Tibial nerve (tissue), 4 donors: ENCODE measurements at regions not wholly inside any gene's neighbourhood (a gene's known extent, or its start where the extent isn't known, plus 50 kb on each side); places are given as distances from the start of the nearest gene placed in this dataset.

Experiments
- DNase-seq, 2 donors: peaks; one replicate each; pipeline ENCODE4 v3.0.0-alpha.2; 2019; ENCODE audit warnings: low spot score in 2 of 2
- H3K27ac ChIP-seq, 4 donors: fragments of 200-600 bp; sonication (generic) in 3 of 4; one replicate each; pipeline ENCODE4 v1.5.1; 2017 to 2019; ENCODE audit warnings: mild to moderate bottlenecking in 1 of 4
- H3K27me3 ChIP-seq, 2 donors: fragments of 200-600 bp; sonication (generic) in 1 of 2; one replicate each; pipeline versions ENCODE4 v1.5.1 to v1.6.0; 2017 to 2019
- H3K36me3 ChIP-seq, 3 donors: fragments of 200-600 bp; sonication (generic); one replicate each; pipeline ENCODE4 v1.5.1; 2018 to 2019
- H3K4me1 ChIP-seq, 4 donors: fragments of 200-600 bp; sonication (generic) in 3 of 4; one replicate each; pipeline ENCODE4 v1.5.1; 2017 to 2019
- H3K4me3 ChIP-seq, 4 donors: fragments of 200-600 bp; sonication (generic) in 3 of 4; one replicate each; pipeline ENCODE4 v1.5.1; 2017 to 2019; ENCODE audit warnings: mild to moderate bottlenecking in 1 of 4, moderate library complexity in 1 of 4
- H3K9me3 ChIP-seq, 4 donors: fragments of 200-600 bp; sonication (generic) in 3 of 4; one replicate each; pipeline ENCODE4 v1.5.1; 2017 to 2019
- CTCF ChIP-seq, 5 experiments: fragments of 200-600 bp in 3 of 5; fragments of 450-650 bp in 2 of 5; sonication (generic) in 3 of 5; IDR thresholded peaks; one replicate each; pipeline ENCODE4 v1.5.1; 2016 to 2019; ENCODE audit warnings: antibody characterized with exemption in 5 of 5, mild to moderate bottlenecking in 3 of 5, moderate library complexity in 2 of 5
- EP300 ChIP-seq, 2 donors: sonication (generic); formaldehyde crosslinking; IDR thresholded peaks; one replicate each; pipeline ENCODE4 v1.6.1; 2017; ENCODE audit warnings: antibody characterized with exemption in 2 of 2, mild to moderate bottlenecking in 1 of 2
- POLR2A ChIP-seq, 2 donors: fragments of 450-650 bp; IDR thresholded peaks; one replicate each; pipeline ENCODE4 v1.6.1; 2017; ENCODE audit warnings: antibody characterized with exemption in 2 of 2, mild to moderate bottlenecking in 2 of 2, moderate library complexity in 2 of 2
- WGBS, 2 donors: methylation state at CpG; one replicate each; pipeline ENCODE4 v1.1.5; 2018; 5-methylcytosine and 5-hydroxymethylcytosine counted together

- TF ChIP-seq POLR2A (IDR thresholded peaks at IDR 0.05) (no peak), EP300 (IDR thresholded peaks at IDR 0.05) (no peak), CTCF (IDR thresholded peaks at IDR 0.05) (no peak)
- 72 to 75% methylated on average over 5 of the region's 5 CpGs for WGBS, 2 donors
- no peaks in the 10 kb centered on the region for H3K4me1 ChIP-seq
- DNase-seq = no peak
- H3K27me3 ChIP-seq = no peaks in the 10 kb centered on the region
- H3K9me3 ChIP-seq = peaks cover 0 to 7% (median 0%) of the 10 kb centered on the region in 4 donors
- no peaks in the 10 kb centered on the region for H3K36me3 ChIP-seq
- no peak overlapping the region for H3K27ac ChIP-seq
- no peak overlapping the region for H3K4me3 ChIP-seq
Observed at GRCh38 chr18:67273288-67273687, 243.2 kb downstream of the DSEL start.

- no peaks in the 10 kb centered on the region for H3K36me3 ChIP-seq
- WGBS, 2 donors = 80 to 95% methylated on average over 2 of the region's 2 CpGs
- H3K27me3 ChIP-seq = no peaks in the 10 kb centered on the region
- TF ChIP-seq CTCF (IDR thresholded peaks at IDR 0.05) (no peak), POLR2A (IDR thresholded peaks at IDR 0.05) (no peak), EP300 (IDR thresholded peaks at IDR 0.05) (no peak)
- peaks cover 0 to 23% (median 8%) of the 10 kb centered on the region in 4 donors for H3K4me1 ChIP-seq
- DNase-seq = no peak
- peaks cover 0 to 7% (median 0%) of the 10 kb centered on the region in 4 donors for H3K9me3 ChIP-seq
- H3K27ac ChIP-seq = no peak overlapping the region
- H3K4me3 ChIP-seq = no peak overlapping the region
Observed at GRCh38 chr18:67269206-67269605, 247.3 kb downstream of the DSEL start.

- DNase-seq = no peak
- 91 to 92% methylated on average over 3 of the region's 3 CpGs for WGBS, 2 donors
- H3K4me1 ChIP-seq = peaks cover 0 to 23% (median 8%) of the 10 kb centered on the region in 4 donors
Observed at GRCh38 chr18:67268530-67268929, 248.0 kb downstream of the DSEL start.

GRCh38 chr18:67266246-67267237 is 250.0 kb downstream of the DSEL start:
- WGBS, 2 donors = 42 to 44% methylated on average over 5 of the region's 5 CpGs
- no peak for TF ChIP-seq POLR2A (IDR thresholded peaks at IDR 0.05)
- TF ChIP-seq EP300 (IDR thresholded peaks at IDR 0.05) = no peak
- TF ChIP-seq CTCF (IDR thresholded peaks at IDR 0.05) = no peak
- H3K4me1 ChIP-seq = peaks cover 0 to 23% (median 8%) of the 10 kb centered on the region in 4 donors
- DNase-seq = no peak
- H3K4me3 ChIP-seq = no peak overlapping the region
- no peaks in the 10 kb centered on the region for H3K27me3 ChIP-seq
- peak overlapping the region in 2 of 4 donors; percentile 51 to 53 for H3K27ac ChIP-seq
- H3K36me3 ChIP-seq = no peaks in the 10 kb centered on the region
- H3K9me3 ChIP-seq = no peaks in the 10 kb centered on the region

More at GRCh38 chr18:67268530-67268929, 248.0 kb downstream of the DSEL start:
- H3K9me3 ChIP-seq = peaks cover 0 to 7% (median 0%) of the 10 kb centered on the region in 4 donors
- H3K4me3 ChIP-seq = no peak overlapping the region
- H3K27me3 ChIP-seq = no peaks in the 10 kb centered on the region
- TF ChIP-seq CTCF (IDR thresholded peaks at IDR 0.05) = no peak
- no peak for TF ChIP-seq EP300 (IDR thresholded peaks at IDR 0.05)
- no peak for TF ChIP-seq POLR2A (IDR thresholded peaks at IDR 0.05)
- no peaks in the 10 kb centered on the region for H3K36me3 ChIP-seq
- no peak overlapping the region for H3K27ac ChIP-seq
